Upper lobe of left lung (tissue), 6 donors: ENCODE measurements at regions not wholly inside any gene's neighbourhood (a gene's known extent, or its start where the extent isn't known, plus 50 kb on each side); places are given as distances from the start of the nearest gene placed in this dataset.

Experiments
- ATAC-seq, 2 donors: fragments of 200-7000 bp; cut with Tn5 transposase; one replicate each; pipeline ENCODE4 v1.9.1; 2022; ENCODE audit warnings: mild to moderate bottlenecking in 2 of 2, moderate library complexity in 2 of 2; ENCODE audit not compliant: low FRiP score in 2 of 2
- DNase-seq, 2 donors: peaks; one replicate each; pipeline ENCODE4 v3.0.0-alpha.2; 2019 to 2020
- H3K27ac ChIP-seq, 4 donors: fragments of 200-600 bp; sonication (generic); one replicate each; pipeline ENCODE4 v1.5.1; 2016 to 2019
- H3K27me3 ChIP-seq, 4 donors: fragments of 200-600 bp; sonication (generic); one replicate each; pipeline ENCODE4 v1.5.1; 2017 to 2019
- H3K36me3 ChIP-seq, 4 donors: fragments of 200-600 bp; sonication (generic); one replicate each; pipeline ENCODE4 v1.5.1; 2016 to 2019
- H3K4me1 ChIP-seq, 4 donors: fragments of 200-600 bp; sonication (generic); one replicate each; pipeline ENCODE4 v1.5.1; 2018 to 2019
- H3K4me3 ChIP-seq, 4 donors: fragments of 200-600 bp; sonication (generic); one replicate each; pipeline ENCODE4 v1.5.1; 2017 to 2019; ENCODE audit warnings: mild to moderate bottlenecking in 2 of 4, moderate library complexity in 1 of 4
- H3K9me3 ChIP-seq, 4 donors: fragments of 200-600 bp; sonication (generic); one replicate each; pipeline ENCODE4 v1.5.1; 2018 to 2019
- CTCF ChIP-seq, 6 experiments: fragments of 450-650 bp in 4 of 6; fragments of 200-600 bp in 2 of 6; sonication (generic) in 2 of 6; IDR thresholded peaks; one replicate each; pipeline ENCODE4 v1.5.1; 2016 to 2019; ENCODE audit warnings: antibody characterized with exemption in 6 of 6
- EP300 ChIP-seq, 4 donors: sonication (generic); formaldehyde crosslinking; IDR thresholded peaks; one replicate each; pipeline ENCODE4 v1.5.1; 2017; ENCODE audit warnings: antibody characterized with exemption in 4 of 4, control low read depth in 2 of 4
- POLR2A ChIP-seq, 4 donors: fragments of 450-650 bp; IDR thresholded peaks; one replicate each; pipeline ENCODE4 v1.5.1; 2016 to 2017; ENCODE audit warnings: antibody characterized with exemption in 4 of 4, mild to moderate bottlenecking in 2 of 4
- POLR2AphosphoS5 ChIP-seq, 2 donors: sonication (generic); formaldehyde crosslinking; IDR thresholded peaks; one replicate each; pipeline ENCODE4 v1.5.1; 2017; ENCODE audit warnings: antibody characterized with exemption in 2 of 2
- WGBS, 2 donors: methylation state at CpG; one replicate each; pipeline ENCODE4 v1.1.5; 2017 to 2018; 5-methylcytosine and 5-hydroxymethylcytosine counted together
- donor health status: DM: no; HTN: no; CAD: no; lungs with moderate emphysema.
- donor health status: DM: no; HTN: yes; CAD: no; lungs with severe emphysema.

- no peak for ATAC-seq
- TF ChIP-seq CTCF (IDR thresholded peaks at IDR 0.05) (no peak), POLR2A (IDR thresholded peaks at IDR 0.05) (no peak), POLR2AphosphoS5 (IDR thresholded peaks at IDR 0.05) (no peak), EP300 (IDR thresholded peaks at IDR 0.05) (no peak)
- WGBS, 2 donors: 0% methylated on average over 1 of the region's 1 CpG
Observed at GRCh38 chr7:52857367-52857766, 178.1 kb upstream of the POM121L12 start.

GRCh38 chr7:52854681-52855080 is 180.8 kb upstream of the POM121L12 start:
- no peak for TF ChIP-seq CTCF (IDR thresholded peaks at IDR 0.05)
- TF ChIP-seq POLR2AphosphoS5 (IDR thresholded peaks at IDR 0.05): no peak
- ATAC-seq: no peak
- no peaks in the 10 kb centered on the region for H3K9me3 ChIP-seq
- no peak for DNase-seq
- WGBS, 2 donors: 39 to 68% methylated on average over 1 of the region's 1 CpG
- H3K36me3 ChIP-seq: no peaks in the 10 kb centered on the region
- no peaks in the 10 kb centered on the region for H3K4me1 ChIP-seq
- no peak overlapping the region for H3K4me3 ChIP-seq
- no peaks in the 10 kb centered on the region for H3K27me3 ChIP-seq
- no peak overlapping the region for H3K27ac ChIP-seq

More at GRCh38 chr7:52857367-52857766, 178.1 kb upstream of the POM121L12 start:
- no peaks in the 10 kb centered on the region for H3K4me1 ChIP-seq
- no peaks in the 10 kb centered on the region for H3K9me3 ChIP-seq
- H3K4me3 ChIP-seq: no peak overlapping the region
- H3K27ac ChIP-seq: no peak overlapping the region
- DNase-seq: no peak
- H3K27me3 ChIP-seq: no peaks in the 10 kb centered on the region
- no peaks in the 10 kb centered on the region for H3K36me3 ChIP-seq

- Histone ChIP-seq H3K36me3 (no peaks in the 10 kb centered on the region), H3K9me3 (no peaks in the 10 kb centered on the region), H3K4me3 (no peak overlapping the region), H3K27me3 (no peaks in the 10 kb centered on the region), H3K4me1 (no peaks in the 10 kb centered on the region), H3K27ac (no peak overlapping the region)
- DNase-seq (no peak), ATAC-seq (no peak)
- 39 to 58% methylated on average over 2 of the region's 2 CpGs for WGBS, 2 donors
- TF ChIP-seq POLR2AphosphoS5 (IDR thresholded peaks at IDR 0.05): no peak
Observed at GRCh38 chr7:52851547-52851946, 183.9 kb upstream of the POM121L12 start.

GRCh38 chr7:52843436-52843835 is 192.0 kb upstream of the POM121L12 start:
- Histone ChIP-seq H3K36me3 (no peaks in the 10 kb centered on the region), H3K4me1 (no peaks in the 10 kb centered on the region), H3K9me3 (peaks cover 0 to 3% (median 0%) of the 10 kb centered on the region in 4 donors), H3K27me3 (no peaks in the 10 kb centered on the region), H3K27ac (no peak overlapping the region), H3K4me3 (no peak overlapping the region)
- ATAC-seq: no peak
- WGBS, 2 donors: 10 to 24% methylated on average over 1 of the region's 1 CpG
- no peak for TF ChIP-seq EP300 (IDR thresholded peaks at IDR 0.05)
- TF ChIP-seq CTCF (IDR thresholded peaks at IDR 0.05): no peak
- TF ChIP-seq POLR2A (IDR thresholded peaks at IDR 0.05): no peak
- DNase-seq: no peak

GRCh38 chr7:52842202-52842900 is 193.1 kb upstream of the POM121L12 start:
- no peaks in the 10 kb centered on the region for H3K36me3 ChIP-seq
- no peak for ATAC-seq
- H3K27me3 ChIP-seq: no peaks in the 10 kb centered on the region
- no peak for DNase-seq
- H3K27ac ChIP-seq: no peak overlapping the region
- peaks cover 0 to 3% (median 0%) of the 10 kb centered on the region in 4 donors for H3K9me3 ChIP-seq
- TF ChIP-seq EP300 (IDR thresholded peaks at IDR 0.05): no peak
- TF ChIP-seq POLR2AphosphoS5 (IDR thresholded peaks at IDR 0.05): no peak
- no peak for TF ChIP-seq POLR2A (IDR thresholded peaks at IDR 0.05)
- TF ChIP-seq CTCF (IDR thresholded peaks at IDR 0.05): no peak
- 82 to 90% methylated on average over 4 of the region's 4 CpGs for WGBS, 2 donors
- H3K4me1 ChIP-seq: no peaks in the 10 kb centered on the region
- no peak overlapping the region for H3K4me3 ChIP-seq
